NCI-H146 treated with DMSO at 0.1 percent for 48 hours (cell line): ENCODE measurements at regions not wholly inside any gene's neighbourhood (a gene's known extent, or its start where the extent isn't known, plus 50 kb on each side); places are given as distances from the start of the nearest gene placed in this dataset.
"Not testable (repeated sequence)": the region's sequence is repeated elsewhere in the genome, so short reads cannot be mapped to it uniquely, and the experiment has no call there.

Experiments used
- DNase-seq: peaks from one replicate; lab custom pipeline; 2025; ENCODE audit not compliant: unreplicated experiment; lab: John Stamatoyannopoulos, UW

- DNase-seq: no peak
Measured at GRCh38 chr3:181917027-181917426, 205.3 kb downstream of the SOX2 start.

GRCh38 chr3:181919375-181919774 lies 207.7 kb downstream of the SOX2 start:
- no peak for DNase-seq

- DNase-seq: no peak
Measured at GRCh38 chr3:181920409-181920808, 208.7 kb downstream of the SOX2 start.

GRCh38 chr3:181921220-181921619 lies 209.5 kb downstream of the SOX2 start:
- no peak for DNase-seq

GRCh38 chr3:181925841-181926240 lies 214.1 kb downstream of the SOX2 start:
- DNase-seq: not testable (repeated sequence)

GRCh38 chr3:181929501-181929900 lies 217.8 kb downstream of the SOX2 start:
- DNase-seq: no peak

- no peak for DNase-seq
Measured at GRCh38 chr3:181930105-181930504, 218.4 kb downstream of the SOX2 start.

- DNase-seq: no peak
Measured at GRCh38 chr3:181932039-181932438, 220.3 kb downstream of the SOX2 start.

- peak; percentile 82 for DNase-seq
Measured at GRCh38 chr3:181933052-181933618, 221.4 kb downstream of the SOX2 start.

- DNase-seq: no peak
Measured at GRCh38 chr3:181935915-181936314, 224.2 kb downstream of the SOX2 start.

GRCh38 chr3:181936774-181937173 lies 225.0 kb downstream of the SOX2 start:
- no peak for DNase-seq

- peak; percentile 48 for DNase-seq
Measured at GRCh38 chr3:181938580-181938979, 226.9 kb downstream of the SOX2 start.

GRCh38 chr3:181940703-181941102 lies 229.0 kb downstream of the SOX2 start:
- peak; percentile 83 for DNase-seq

- DNase-seq: no peak
Measured at GRCh38 chr3:181941250-181941649, 229.5 kb downstream of the SOX2 start.

GRCh38 chr3:181943285-181943684 lies 231.6 kb downstream of the SOX2 start:
- peak; percentile 73 for DNase-seq

- DNase-seq: no peak
Measured at GRCh38 chr3:181947606-181948005, 235.9 kb downstream of the SOX2 start.

GRCh38 chr3:181948286-181948685 lies 236.6 kb downstream of the SOX2 start:
- DNase-seq: peak; percentile 61

GRCh38 chr3:181952221-181952620 lies 240.5 kb downstream of the SOX2 start:
- no peak for DNase-seq

- DNase-seq: no peak
Measured at GRCh38 chr3:181952929-181953328, 241.2 kb downstream of the SOX2 start.

- no peak for DNase-seq
Measured at GRCh38 chr3:181955566-181955965, 243.8 kb downstream of the SOX2 start.

GRCh38 chr3:181956122-181956521 lies 244.4 kb downstream of the SOX2 start:
- DNase-seq: no peak

- no peak for DNase-seq
Measured at GRCh38 chr3:181966393-181966792, 254.7 kb downstream of the SOX2 start.

GRCh38 chr3:181969925-181970324 lies 258.2 kb downstream of the SOX2 start:
- no peak for DNase-seq
